HEK293 (cell line): ENCODE measurements at regions not wholly inside any gene's neighbourhood (a gene's known extent, or its start where the extent isn't known, plus 50 kb on each side); places are given as distances from the start of the nearest gene placed in this dataset.

Experiments used
- KLF16 ChIP-seq: fragments of 450-650 bp; formaldehyde crosslinking; IDR thresholded peaks from 2 replicates; pipeline ENCODE4 v1.5.1; 2017; ENCODE audit warnings: missing biosample characterization, missing genetic modification characterization
- YY2 ChIP-seq: fragments of 450-650 bp; formaldehyde crosslinking; IDR thresholded peaks from 2 replicates; pipeline ENCODE4 v1.5.1; 2016; ENCODE audit warnings: missing biosample characterization, missing genetic modification characterization
- ZNF274 ChIP-seq, 2 experiments: fragments of 200-500 bp in 1 of 2; fragments of 450-650 bp in 1 of 2; sonication (Bioruptor generic) in 1 of 2; formaldehyde crosslinking in 1 of 2; IDR thresholded peaks; 2 replicates each; pipeline versions ENCODE4 v1.5.1 to v1.6.1; 2014 to 2016; ENCODE audit warnings: borderline replicate concordance in 1 of 2, inconsistent platforms in 1 of 2, low read length in 1 of 2, missing biosample characterization in 1 of 2, missing genetic modification characterization in 1 of 2
- ZNF394 ChIP-seq: fragments of 450-650 bp; formaldehyde crosslinking; IDR thresholded peaks from 2 replicates; pipeline ENCODE4 v1.5.1; 2016; ENCODE audit warnings: missing biosample characterization, missing genetic modification characterization, mild to moderate bottlenecking, moderate library complexity, borderline replicate concordance
- ZNF426 ChIP-seq: fragments of 450-650 bp; formaldehyde crosslinking; IDR thresholded peaks from 2 replicates; pipeline ENCODE4 v1.5.1; 2017; ENCODE audit warnings: missing biosample characterization, missing genetic modification characterization, mild to moderate bottlenecking, inconsistent platforms, moderate library complexity
- ZNF660 ChIP-seq: fragments of 450-650 bp; IDR thresholded peaks from 2 replicates; pipeline ENCODE4 v1.5.1; 2018; ENCODE audit warnings: missing biosample characterization, mild to moderate bottlenecking, missing genetic modification characterization
- ZNF707 ChIP-seq: fragments of 450-650 bp; formaldehyde crosslinking; IDR thresholded peaks from 2 replicates; pipeline ENCODE4 v1.5.1; 2016; ENCODE audit warnings: missing biosample characterization, missing genetic modification characterization
- TF ChIP-seq, protein P1 (sequence below): fragments of 450-650 bp; formaldehyde crosslinking; IDR thresholded peaks from 2 replicates; pipeline ENCODE4 v1.5.1; 2016; ENCODE audit warnings: missing biosample characterization, missing genetic modification characterization
- TF ChIP-seq, protein P2 (sequence below): IDR thresholded peaks from 2 replicates; pipeline ENCODE4 v1.6.1; 2011; ENCODE audit warnings: mild to moderate bottlenecking, low read depth, low read length, borderline replicate concordance
- TF ChIP-seq, protein P3 (sequence below): fragments of 450-650 bp; formaldehyde crosslinking; IDR thresholded peaks from 2 replicates; pipeline ENCODE4 v1.5.1; 2016; ENCODE audit warnings: missing biosample characterization, missing genetic modification characterization
- TF ChIP-seq, protein P4 (sequence below): fragments of 450-650 bp; formaldehyde crosslinking; IDR thresholded peaks from 2 replicates; pipeline ENCODE4 v1.5.1; 2016; ENCODE audit warnings: missing biosample characterization, missing genetic modification characterization

DNA sequence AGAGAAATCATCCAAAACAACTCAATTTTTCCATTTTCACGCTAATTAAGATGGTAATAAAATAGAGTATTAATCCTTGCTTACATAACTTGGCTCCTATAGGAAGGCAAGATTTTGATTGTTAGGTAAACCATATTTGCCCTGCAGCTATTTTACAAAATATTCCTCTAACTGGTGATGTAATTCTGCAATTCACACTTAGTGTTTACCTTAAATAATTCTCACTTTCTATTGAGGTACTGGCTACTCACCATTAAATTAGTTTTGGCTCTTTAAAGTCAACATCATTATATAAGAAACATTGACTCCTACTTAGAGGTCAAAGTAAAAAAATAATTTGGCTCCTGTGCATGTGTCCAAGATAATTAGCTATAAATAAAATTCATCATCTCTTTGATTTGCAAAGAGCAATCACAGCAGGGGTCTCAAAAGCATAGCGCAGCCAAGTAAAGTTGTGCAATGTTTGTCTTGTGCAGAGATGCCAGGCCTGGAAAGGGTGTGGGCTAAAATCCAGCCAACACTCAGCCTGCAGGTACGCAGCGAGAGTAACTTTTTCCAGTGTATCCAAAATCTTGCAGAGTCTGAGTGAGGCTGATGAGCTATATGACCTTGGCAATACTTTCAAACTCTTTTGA, 501.2 kb downstream of the MMUT start:
- TF ChIP-seq, protein P1, sequence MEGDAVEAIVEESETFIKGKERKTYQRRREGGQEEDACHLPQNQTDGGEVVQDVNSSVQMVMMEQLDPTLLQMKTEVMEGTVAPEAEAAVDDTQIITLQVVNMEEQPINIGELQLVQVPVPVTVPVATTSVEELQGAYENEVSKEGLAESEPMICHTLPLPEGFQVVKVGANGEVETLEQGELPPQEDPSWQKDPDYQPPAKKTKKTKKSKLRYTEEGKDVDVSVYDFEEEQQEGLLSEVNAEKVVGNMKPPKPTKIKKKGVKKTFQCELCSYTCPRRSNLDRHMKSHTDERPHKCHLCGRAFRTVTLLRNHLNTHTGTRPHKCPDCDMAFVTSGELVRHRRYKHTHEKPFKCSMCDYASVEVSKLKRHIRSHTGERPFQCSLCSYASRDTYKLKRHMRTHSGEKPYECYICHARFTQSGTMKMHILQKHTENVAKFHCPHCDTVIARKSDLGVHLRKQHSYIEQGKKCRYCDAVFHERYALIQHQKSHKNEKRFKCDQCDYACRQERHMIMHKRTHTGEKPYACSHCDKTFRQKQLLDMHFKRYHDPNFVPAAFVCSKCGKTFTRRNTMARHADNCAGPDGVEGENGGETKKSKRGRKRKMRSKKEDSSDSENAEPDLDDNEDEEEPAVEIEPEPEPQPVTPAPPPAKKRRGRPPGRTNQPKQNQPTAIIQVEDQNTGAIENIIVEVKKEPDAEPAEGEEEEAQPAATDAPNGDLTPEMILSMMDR (tag by site-specific recombination): no peak
- TF ChIP-seq ZNF274 (IDR thresholded peaks at IDR 0.05; ENCODE audit: low read length): no peak
- TF ChIP-seq ZNF274 (tag by site-specific recombination; IDR thresholded peaks at IDR 0.05; ENCODE audit: borderline replicate concordance): no peak
- TF ChIP-seq KLF16 (tag by site-specific recombination): no peak
- no peak for TF ChIP-seq ZNF660 (tag by site-specific recombination)
- TF ChIP-seq ZNF394: no peak
- TF ChIP-seq, protein P2, sequence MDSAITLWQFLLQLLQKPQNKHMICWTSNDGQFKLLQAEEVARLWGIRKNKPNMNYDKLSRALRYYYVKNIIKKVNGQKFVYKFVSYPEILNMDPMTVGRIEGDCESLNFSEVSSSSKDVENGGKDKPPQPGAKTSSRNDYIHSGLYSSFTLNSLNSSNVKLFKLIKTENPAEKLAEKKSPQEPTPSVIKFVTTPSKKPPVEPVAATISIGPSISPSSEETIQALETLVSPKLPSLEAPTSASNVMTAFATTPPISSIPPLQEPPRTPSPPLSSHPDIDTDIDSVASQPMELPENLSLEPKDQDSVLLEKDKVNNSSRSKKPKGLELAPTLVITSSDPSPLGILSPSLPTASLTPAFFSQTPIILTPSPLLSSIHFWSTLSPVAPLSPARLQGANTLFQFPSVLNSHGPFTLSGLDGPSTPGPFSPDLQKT: no peak
- TF ChIP-seq ZNF426: no peak
- TF ChIP-seq YY2 (tag by site-specific recombination): no peak
- TF ChIP-seq, protein P3, sequence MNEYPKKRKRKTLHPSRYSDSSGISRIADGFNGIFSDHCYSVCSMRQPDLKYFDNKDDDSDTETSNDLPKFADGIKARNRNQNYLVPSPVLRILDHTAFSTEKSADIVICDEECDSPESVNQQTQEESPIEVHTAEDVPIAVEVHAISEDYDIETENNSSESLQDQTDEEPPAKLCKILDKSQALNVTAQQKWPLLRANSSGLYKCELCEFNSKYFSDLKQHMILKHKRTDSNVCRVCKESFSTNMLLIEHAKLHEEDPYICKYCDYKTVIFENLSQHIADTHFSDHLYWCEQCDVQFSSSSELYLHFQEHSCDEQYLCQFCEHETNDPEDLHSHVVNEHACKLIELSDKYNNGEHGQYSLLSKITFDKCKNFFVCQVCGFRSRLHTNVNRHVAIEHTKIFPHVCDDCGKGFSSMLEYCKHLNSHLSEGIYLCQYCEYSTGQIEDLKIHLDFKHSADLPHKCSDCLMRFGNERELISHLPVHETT (tag by site-specific recombination): no peak
- no peak for TF ChIP-seq ZNF707 (tag by site-specific recombination)
- TF ChIP-seq, protein P4, sequence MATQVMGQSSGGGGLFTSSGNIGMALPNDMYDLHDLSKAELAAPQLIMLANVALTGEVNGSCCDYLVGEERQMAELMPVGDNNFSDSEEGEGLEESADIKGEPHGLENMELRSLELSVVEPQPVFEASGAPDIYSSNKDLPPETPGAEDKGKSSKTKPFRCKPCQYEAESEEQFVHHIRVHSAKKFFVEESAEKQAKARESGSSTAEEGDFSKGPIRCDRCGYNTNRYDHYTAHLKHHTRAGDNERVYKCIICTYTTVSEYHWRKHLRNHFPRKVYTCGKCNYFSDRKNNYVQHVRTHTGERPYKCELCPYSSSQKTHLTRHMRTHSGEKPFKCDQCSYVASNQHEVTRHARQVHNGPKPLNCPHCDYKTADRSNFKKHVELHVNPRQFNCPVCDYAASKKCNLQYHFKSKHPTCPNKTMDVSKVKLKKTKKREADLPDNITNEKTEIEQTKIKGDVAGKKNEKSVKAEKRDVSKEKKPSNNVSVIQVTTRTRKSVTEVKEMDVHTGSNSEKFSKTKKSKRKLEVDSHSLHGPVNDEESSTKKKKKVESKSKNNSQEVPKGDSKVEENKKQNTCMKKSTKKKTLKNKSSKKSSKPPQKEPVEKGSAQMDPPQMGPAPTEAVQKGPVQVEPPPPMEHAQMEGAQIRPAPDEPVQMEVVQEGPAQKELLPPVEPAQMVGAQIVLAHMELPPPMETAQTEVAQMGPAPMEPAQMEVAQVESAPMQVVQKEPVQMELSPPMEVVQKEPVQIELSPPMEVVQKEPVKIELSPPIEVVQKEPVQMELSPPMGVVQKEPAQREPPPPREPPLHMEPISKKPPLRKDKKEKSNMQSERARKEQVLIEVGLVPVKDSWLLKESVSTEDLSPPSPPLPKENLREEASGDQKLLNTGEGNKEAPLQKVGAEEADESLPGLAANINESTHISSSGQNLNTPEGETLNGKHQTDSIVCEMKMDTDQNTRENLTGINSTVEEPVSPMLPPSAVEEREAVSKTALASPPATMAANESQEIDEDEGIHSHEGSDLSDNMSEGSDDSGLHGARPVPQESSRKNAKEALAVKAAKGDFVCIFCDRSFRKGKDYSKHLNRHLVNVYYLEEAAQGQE (tag by site-specific recombination): no peak
